HCT116 (cell line): ENCODE measurements at regions not wholly inside any gene's neighbourhood (a gene's known extent, or its start where the extent isn't known, plus 50 kb on each side); places are given as distances from the start of the nearest gene placed in this dataset.

ENCODE experiments used
- ZFX ChIP-seq: fragments of 450-650 bp; IDR thresholded peaks from 2 replicates; pipeline ENCODE4 v1.6.1; 2017
- TF ChIP-seq, protein P1 (sequence below), 3 experiments: fragments of 200-600 bp in 1 of 3; sonication (generic) in 1 of 3; IDR thresholded peaks in 2 of 3; conservative IDR thresholded peaks in 1 of 3; 2 replicates each; pipeline ENCODE4 v1.5.1; 2012 to 2017; ENCODE audit warnings: low read depth in 2 of 3, low read length in 2 of 3, antibody characterized with exemption in 1 of 3, borderline replicate concordance in 1 of 3, control low read depth in 1 of 3, mild to moderate bottlenecking in 1 of 3, mixed read lengths in 1 of 3, mixed run types in 1 of 3, moderate library complexity in 1 of 3; ENCODE audit not compliant: insufficient read depth in 1 of 3

DNA sequence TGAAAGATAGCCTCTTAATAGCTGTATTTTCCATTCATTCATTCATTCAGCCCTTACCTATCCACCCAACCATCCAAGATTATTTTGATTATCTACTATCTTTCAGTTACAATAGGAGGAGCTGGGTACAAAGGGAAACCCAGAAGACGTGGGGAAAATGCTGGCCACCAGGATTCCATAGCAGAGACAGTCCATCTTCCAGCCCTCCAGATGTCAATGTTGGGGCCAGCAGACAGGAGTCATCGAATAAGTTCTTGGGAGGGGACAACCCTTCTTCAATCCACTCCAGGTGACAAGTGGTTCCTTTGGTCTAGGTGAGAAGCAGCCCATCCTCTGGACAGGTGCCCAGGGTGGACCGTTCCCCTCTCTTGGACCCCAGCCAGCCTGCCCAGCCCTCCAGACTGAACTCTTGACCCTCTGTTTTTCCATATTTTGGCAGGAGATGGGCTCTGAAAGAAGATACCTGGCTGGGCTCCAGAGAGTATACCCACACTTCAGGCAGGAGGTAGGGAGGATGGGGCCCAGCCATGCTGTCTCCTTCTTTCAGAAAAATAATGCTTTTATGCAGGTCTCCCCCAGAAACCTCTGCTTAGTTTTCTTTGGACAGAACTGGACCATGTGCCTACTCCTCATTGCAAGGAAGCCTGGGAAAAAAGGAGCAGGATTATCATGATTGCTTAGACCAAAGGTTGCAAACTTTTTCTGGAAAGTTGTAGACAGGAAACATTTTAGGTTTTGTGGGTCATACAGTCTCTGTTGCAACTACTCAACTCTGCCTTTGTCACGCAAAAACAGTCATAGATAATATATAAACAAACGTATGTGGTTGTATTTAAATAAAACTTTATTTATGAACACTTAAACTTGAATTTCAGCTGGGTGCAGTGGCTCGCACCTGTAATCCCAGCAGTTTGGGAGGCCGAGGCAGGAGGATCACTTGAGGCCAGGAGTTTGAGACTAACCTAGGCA, 95.5 kb upstream of the SMNDC1 start:
- TF ChIP-seq, protein P1, sequence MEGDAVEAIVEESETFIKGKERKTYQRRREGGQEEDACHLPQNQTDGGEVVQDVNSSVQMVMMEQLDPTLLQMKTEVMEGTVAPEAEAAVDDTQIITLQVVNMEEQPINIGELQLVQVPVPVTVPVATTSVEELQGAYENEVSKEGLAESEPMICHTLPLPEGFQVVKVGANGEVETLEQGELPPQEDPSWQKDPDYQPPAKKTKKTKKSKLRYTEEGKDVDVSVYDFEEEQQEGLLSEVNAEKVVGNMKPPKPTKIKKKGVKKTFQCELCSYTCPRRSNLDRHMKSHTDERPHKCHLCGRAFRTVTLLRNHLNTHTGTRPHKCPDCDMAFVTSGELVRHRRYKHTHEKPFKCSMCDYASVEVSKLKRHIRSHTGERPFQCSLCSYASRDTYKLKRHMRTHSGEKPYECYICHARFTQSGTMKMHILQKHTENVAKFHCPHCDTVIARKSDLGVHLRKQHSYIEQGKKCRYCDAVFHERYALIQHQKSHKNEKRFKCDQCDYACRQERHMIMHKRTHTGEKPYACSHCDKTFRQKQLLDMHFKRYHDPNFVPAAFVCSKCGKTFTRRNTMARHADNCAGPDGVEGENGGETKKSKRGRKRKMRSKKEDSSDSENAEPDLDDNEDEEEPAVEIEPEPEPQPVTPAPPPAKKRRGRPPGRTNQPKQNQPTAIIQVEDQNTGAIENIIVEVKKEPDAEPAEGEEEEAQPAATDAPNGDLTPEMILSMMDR (IDR thresholded peaks at IDR 0.05 in 2 of 3, conservative IDR thresholded peaks at IDR 0.05 in 1 of 3; ENCODE audit: borderline replicate concordance in 1 of 3, insufficient read depth in 1 of 3, low read depth in 2 of 3, low read length in 2 of 3) = no peak
- no peak for TF ChIP-seq ZFX
